ENCODE measurements at regions not wholly inside any gene's neighbourhood (a gene's known extent, or its start where the extent isn't known, plus 50 kb on each side); places are given as distances from the start of the nearest gene placed in this dataset.

DNA sequence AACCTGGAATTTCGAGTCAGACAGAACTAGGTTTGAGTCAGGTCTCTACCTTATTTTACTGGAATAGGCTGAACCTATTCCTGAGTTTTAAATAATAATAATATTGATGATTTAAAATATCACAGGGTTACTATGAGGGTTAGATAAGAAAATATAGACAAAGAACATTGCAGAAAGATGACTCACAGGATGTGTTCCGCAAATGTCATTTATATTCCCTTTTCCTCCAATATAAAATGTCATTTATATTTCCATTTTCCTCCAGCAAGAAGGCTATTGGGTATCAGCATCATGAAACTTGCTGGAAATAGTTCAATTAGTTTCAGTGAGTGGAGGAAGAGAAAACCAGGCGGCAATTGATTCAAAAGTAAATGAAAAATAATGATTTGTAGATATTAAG lies 163.9 kb upstream of the RASSF8 start:
- no peaks in the 10 kb centered on the region for H3K36me3 ChIP-seq
- H3K4me3 ChIP-seq: no peak overlapping the region
- H3K27ac ChIP-seq: no peak overlapping the region
- peaks cover 0 to 7% (median 0%) of the 10 kb centered on the region in 3 donors for H3K4me1 ChIP-seq
- H3K27me3 ChIP-seq: no peaks in the 10 kb centered on the region
- no peak for ATAC-seq
- WGBS, 2 donors (ENCODE audit: low coverage in 1 of 2): 74 to 86% methylated on average over 3 of the region's 3 CpGs
- no peaks in the 10 kb centered on the region for H3K9me3 ChIP-seq
- TF ChIP-seq, protein P1, sequence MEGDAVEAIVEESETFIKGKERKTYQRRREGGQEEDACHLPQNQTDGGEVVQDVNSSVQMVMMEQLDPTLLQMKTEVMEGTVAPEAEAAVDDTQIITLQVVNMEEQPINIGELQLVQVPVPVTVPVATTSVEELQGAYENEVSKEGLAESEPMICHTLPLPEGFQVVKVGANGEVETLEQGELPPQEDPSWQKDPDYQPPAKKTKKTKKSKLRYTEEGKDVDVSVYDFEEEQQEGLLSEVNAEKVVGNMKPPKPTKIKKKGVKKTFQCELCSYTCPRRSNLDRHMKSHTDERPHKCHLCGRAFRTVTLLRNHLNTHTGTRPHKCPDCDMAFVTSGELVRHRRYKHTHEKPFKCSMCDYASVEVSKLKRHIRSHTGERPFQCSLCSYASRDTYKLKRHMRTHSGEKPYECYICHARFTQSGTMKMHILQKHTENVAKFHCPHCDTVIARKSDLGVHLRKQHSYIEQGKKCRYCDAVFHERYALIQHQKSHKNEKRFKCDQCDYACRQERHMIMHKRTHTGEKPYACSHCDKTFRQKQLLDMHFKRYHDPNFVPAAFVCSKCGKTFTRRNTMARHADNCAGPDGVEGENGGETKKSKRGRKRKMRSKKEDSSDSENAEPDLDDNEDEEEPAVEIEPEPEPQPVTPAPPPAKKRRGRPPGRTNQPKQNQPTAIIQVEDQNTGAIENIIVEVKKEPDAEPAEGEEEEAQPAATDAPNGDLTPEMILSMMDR (IDR thresholded peaks at IDR 0.05): no peak
- TF ChIP-seq POLR2A (IDR thresholded peaks at IDR 0.05): no peak
- TF ChIP-seq EP300 (IDR thresholded peaks at IDR 0.05): no peak
- no peak for TF ChIP-seq POLR2AphosphoS5 (IDR thresholded peaks at IDR 0.05)

- H3K36me3 ChIP-seq: no peaks in the 10 kb centered on the region
- no peaks in the 10 kb centered on the region for H3K9me3 ChIP-seq
- H3K4me3 ChIP-seq: no peak overlapping the region
- no peak for ATAC-seq
- no peak overlapping the region for H3K27ac ChIP-seq
- peaks cover 0 to 3% (median 0%) of the 10 kb centered on the region in 3 donors for H3K4me1 ChIP-seq
- no peaks in the 10 kb centered on the region for H3K27me3 ChIP-seq
- TF ChIP-seq EP300 (IDR thresholded peaks at IDR 0.05) (no peak), POLR2A (IDR thresholded peaks at IDR 0.05) (no peak), POLR2AphosphoS5 (IDR thresholded peaks at IDR 0.05) (no peak)
- TF ChIP-seq, protein P1 (IDR thresholded peaks at IDR 0.05): no peak
- WGBS, 2 donors (ENCODE audit: low coverage in 1 of 2): 92 to 100% methylated on average over 1 to 2 of the region's 2 CpGs
Observed at GRCh38 chr12:25796523-25797000, 161.9 kb upstream of the RASSF8 start.

DNA sequence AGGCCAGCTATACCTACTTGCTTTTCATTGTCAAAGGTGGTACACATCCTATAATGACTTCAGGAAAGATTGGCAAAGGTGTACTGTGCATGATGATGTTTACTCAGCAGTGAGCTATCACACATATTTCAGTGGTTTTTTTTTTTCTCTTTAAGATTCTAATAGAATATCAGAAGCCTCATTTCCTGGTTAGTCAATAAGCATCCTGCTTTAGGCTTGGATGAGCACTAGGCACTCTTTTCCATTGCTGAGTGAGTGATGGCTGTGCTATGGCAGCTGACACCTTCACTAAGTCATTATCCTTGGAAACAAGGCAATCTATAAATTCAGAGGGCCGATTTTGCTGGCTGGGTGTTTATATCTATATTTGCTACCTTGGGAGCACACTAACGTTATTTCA lies 161.1 kb upstream of the RASSF8 start:
- H3K27me3 ChIP-seq: no peaks in the 10 kb centered on the region
- no peaks in the 10 kb centered on the region for H3K36me3 ChIP-seq
- ATAC-seq: no peak
- no peak overlapping the region for H3K27ac ChIP-seq
- H3K4me1 ChIP-seq: peaks cover 0 to 11% (median 0%) of the 10 kb centered on the region in 3 donors
- no peak for TF ChIP-seq POLR2AphosphoS5 (IDR thresholded peaks at IDR 0.05)
- TF ChIP-seq, protein P1 (IDR thresholded peaks at IDR 0.05): no peak
- TF ChIP-seq EP300 (IDR thresholded peaks at IDR 0.05): no peak
- no peak for TF ChIP-seq POLR2A (IDR thresholded peaks at IDR 0.05)
- 58 to 81% methylated on average over 2 of the region's 2 CpGs for WGBS, 2 donors (ENCODE audit: low coverage in 1 of 2)
- H3K4me3 ChIP-seq: no peak overlapping the region
- no peaks in the 10 kb centered on the region for H3K9me3 ChIP-seq

DNA sequence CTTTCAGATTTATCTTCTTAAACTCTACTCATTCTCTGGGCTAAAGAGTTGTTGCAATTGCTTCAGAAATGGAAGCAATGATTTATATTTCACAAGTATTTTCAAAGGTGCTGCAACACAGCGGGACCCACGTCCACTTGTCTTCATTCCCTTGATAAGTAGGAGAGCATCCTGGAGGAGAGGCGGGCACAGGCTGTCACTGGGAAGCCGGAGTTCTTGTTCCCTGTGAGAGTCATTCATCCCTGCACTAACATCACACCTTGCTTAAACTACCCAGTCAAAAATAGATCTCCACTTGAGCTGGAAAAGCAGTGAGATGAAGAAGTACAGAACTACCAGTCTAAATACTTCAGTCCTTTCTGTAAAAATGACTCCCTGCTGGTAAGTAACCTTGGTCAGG lies 160.5 kb upstream of the RASSF8 start:
- no peak for ATAC-seq
- no peaks in the 10 kb centered on the region for H3K36me3 ChIP-seq
- H3K4me3 ChIP-seq: no peak overlapping the region
- 79 to 90% methylated on average over 4 of the region's 4 CpGs for WGBS, 2 donors (ENCODE audit: low coverage in 1 of 2)
- no peaks in the 10 kb centered on the region for H3K27me3 ChIP-seq
- TF ChIP-seq POLR2AphosphoS5 (IDR thresholded peaks at IDR 0.05) (no peak), POLR2A (IDR thresholded peaks at IDR 0.05) (no peak), EP300 (IDR thresholded peaks at IDR 0.05) (no peak)
- H3K9me3 ChIP-seq: no peaks in the 10 kb centered on the region
- H3K27ac ChIP-seq: no peak overlapping the region
- H3K4me1 ChIP-seq: peaks cover 0 to 12% (median 0%) of the 10 kb centered on the region in 3 donors

- WGBS, 2 donors (ENCODE audit: low coverage in 1 of 2): 86% methylated on average over 1 of the region's 1 CpG
- no peak for ATAC-seq
- TF ChIP-seq EP300 (IDR thresholded peaks at IDR 0.05): no peak
- TF ChIP-seq, protein P1 (IDR thresholded peaks at IDR 0.05): no peak
- no peaks in the 10 kb centered on the region for H3K27me3 ChIP-seq
- no peaks in the 10 kb centered on the region for H3K36me3 ChIP-seq
- H3K27ac ChIP-seq: no peak overlapping the region
- no peaks in the 10 kb centered on the region for H3K9me3 ChIP-seq
- no peak overlapping the region for H3K4me3 ChIP-seq
- peaks cover 0 to 12% (median 0%) of the 10 kb centered on the region in 3 donors for H3K4me1 ChIP-seq
Observed at GRCh38 chr12:25800101-25800500, 158.4 kb upstream of the RASSF8 start.

All from gastroesophageal sphincter (tissue), 4 donors.